Erythroblast (primary cell): ENCODE measurements at regions not wholly inside any gene's neighbourhood (a gene's known extent, or its start where the extent isn't known, plus 50 kb on each side); places are given as distances from the start of the nearest gene placed in this dataset.

Source experiments
- GATA1 ChIP-seq: IDR thresholded peaks from 2 replicates; pipeline ENCODE4 v1.6.1; 2011; ENCODE audit warnings: low read depth, mild to moderate bottlenecking, control low read depth, low read length, moderate library complexity
- POLR2A ChIP-seq: IDR thresholded peaks from 2 replicates; pipeline ENCODE4 v1.6.1; 2011; ENCODE audit warnings: mild to moderate bottlenecking, low read length

GRCh38 chr14:53494587-53494986 lies 341.5 kb upstream of the DDHD1 start:
- TF ChIP-seq POLR2A (no peak), GATA1 (no peak)
